H1 (cell line): ENCODE measurements at regions not wholly inside any gene's neighbourhood (a gene's known extent, or its start where the extent isn't known, plus 50 kb on each side); places are given as distances from the start of the nearest gene placed in this dataset.

Source experiments
- CTCF ChIA-PET: fragments of 300-600 bp; sonication (Branson Sonifier 250); formaldehyde crosslinking; loops from one replicate; lab custom pipeline; 2021; ENCODE audit not compliant: partially characterized antibody; lab: Charles Lee
- POLR2A ChIA-PET: fragments of 300-600 bp; sonication (Branson Sonifier 250); formaldehyde crosslinking; loops from one replicate; lab custom pipeline; 2021; ENCODE audit warnings: inconsistent platforms; ENCODE audit not compliant: partially characterized antibody; lab: Charles Lee
- DNase-seq, 2 experiments: peaks; one replicate each; pipeline versions ENCODE4 v3.0.0 to v3.0.0-alpha.2; 2010 to 2022; ENCODE audit warnings: low spot score in 2 of 2, low read depth in 1 of 2, mixed read lengths in 1 of 2
- FAIRE-seq: peaks from 2 replicates; lab custom pipeline; 2011; peaks lifted over from hg19 to GRCh38; lab: Jason Lieb, UNC
- H2AFZ ChIP-seq: 2 replicates; pipeline ENCODE4 v1.8.1; 2012; ENCODE audit warnings: low read length, inconsistent platforms
- H2AK5ac ChIP-seq: 2 replicates; pipeline ENCODE4 v1.6.1; 2013; ENCODE audit warnings: low read depth, low read length
- H2BK120ac ChIP-seq: replicated peaks from 2 replicates; pipeline ENCODE3; 2013; ENCODE audit warnings: low read depth, low read length, inconsistent platforms
- H2BK12ac ChIP-seq: 2 replicates; pipeline ENCODE4 v1.6.1; 2013; ENCODE audit warnings: low read depth, low read length
- H2BK15ac ChIP-seq: 2 replicates; pipeline ENCODE4 v1.6.1; 2013; ENCODE audit warnings: low read length
- H2BK20ac ChIP-seq: 2 replicates; pipeline ENCODE4 v1.6.1; 2013; ENCODE audit warnings: low read length
- H2BK5ac ChIP-seq: 2 replicates; pipeline ENCODE4 v1.6.1; 2013; ENCODE audit warnings: low read depth, low read length
- H3K14ac ChIP-seq: 2 replicates; pipeline ENCODE4 v1.6.1; 2013; ENCODE audit warnings: inconsistent platforms; ENCODE audit not compliant: insufficient read length
- H3K18ac ChIP-seq: 2 replicates; pipeline ENCODE4 v1.6.1; 2013; ENCODE audit warnings: low read length; ENCODE audit errors: extremely low read depth
- H3K23ac ChIP-seq: 2 replicates; pipeline ENCODE4 v1.6.1; 2013; ENCODE audit warnings: inconsistent platforms; ENCODE audit not compliant: insufficient read length
- H3K23me2 ChIP-seq: 2 replicates; pipeline ENCODE4 v1.6.1; 2013; ENCODE audit warnings: low read depth, low read length
- H3K27ac ChIP-seq: 2 replicates; pipeline ENCODE4 v1.6.1; 2011; ENCODE audit warnings: low read depth, low read length, inconsistent platforms
- H3K27me3 ChIP-seq, 4 experiments: replicated peaks in 1 of 4; 1 replicate in 1 of 4; 2 replicates in 3 of 4; pipeline versions ENCODE4 v1.6.1 to v1.8.1; 2011 to 2013; ENCODE audit warnings: low read length in 3 of 4, mild to moderate bottlenecking in 3 of 4, inconsistent platforms in 2 of 4, mixed read lengths in 2 of 4, moderate library complexity in 1 of 4; ENCODE audit not compliant: control insufficient read depth in 3 of 4, insufficient read depth in 3 of 4; ENCODE audit errors: extremely low read depth in 1 of 4
- H3K36me3 ChIP-seq, 4 experiments: 2 replicates each; pipeline versions ENCODE4 v1.6.1 to v1.8.1; 2011 to 2013; ENCODE audit warnings: mild to moderate bottlenecking in 4 of 4, low read length in 3 of 4, moderate library complexity in 2 of 4, control low read depth in 1 of 4, inconsistent platforms in 1 of 4; ENCODE audit not compliant: insufficient read depth in 4 of 4, control insufficient read depth in 2 of 4
- H3K4ac ChIP-seq: replicated peaks from 2 replicates; pipeline ENCODE3; 2013; ENCODE audit warnings: low read length, low read depth, mixed read lengths, inconsistent platforms; ENCODE audit not compliant: insufficient read length
- H3K4me1 ChIP-seq, 4 experiments: replicated peaks in 1 of 4; 1 replicate in 1 of 4; 2 replicates in 3 of 4; pipeline versions ENCODE4 v1.6.1 to v1.8.1; 2011 to 2013; ENCODE audit warnings: low read length in 3 of 4, inconsistent platforms in 2 of 4, mixed read lengths in 1 of 4; ENCODE audit not compliant: insufficient read depth in 4 of 4, control insufficient read depth in 3 of 4
- H3K4me2 ChIP-seq, 2 experiments: 2 replicates each; pipeline versions ENCODE4 v1.6.1 to v1.8.1; 2011 to 2013; ENCODE audit warnings: low read depth in 2 of 2, low read length in 2 of 2, control low read depth in 1 of 2, inconsistent platforms in 1 of 2, mild to moderate bottlenecking in 1 of 2; ENCODE audit not compliant: insufficient read depth in 1 of 2
- H3K4me3 ChIP-seq, 4 experiments: fragments of 200-600, 300-600 bp in 1 of 4; sonication (generic), shearing (Covaris generic), sonication (Bioruptor Twin) in 1 of 4; 2 replicates each; pipeline versions ENCODE4 v1.5.1 to v1.8.1; 2011 to 2016; ENCODE audit warnings: low read length in 4 of 4, low read depth in 3 of 4, control low read depth in 2 of 4, inconsistent platforms in 2 of 4, mild to moderate bottlenecking in 2 of 4, mixed read lengths in 1 of 4, moderate library complexity in 1 of 4; ENCODE audit not compliant: insufficient read depth in 2 of 4; ENCODE audit errors: extremely low read depth in 1 of 4
- H3K56ac ChIP-seq: replicated peaks from 2 replicates; pipeline ENCODE3; 2013; ENCODE audit warnings: low read depth, mild to moderate bottlenecking, mixed read lengths, low read length, inconsistent platforms; ENCODE audit not compliant: insufficient read length
- H3K79me1 ChIP-seq: 2 replicates; pipeline ENCODE4 v1.6.1; 2013; ENCODE audit warnings: low read depth, low read length, control low read depth
- H3K79me2 ChIP-seq, 2 experiments: 2 replicates each; pipeline versions ENCODE4 v1.6.1 to v1.8.1; 2012 to 2013; ENCODE audit warnings: low read length in 2 of 2, mild to moderate bottlenecking in 2 of 2, inconsistent platforms in 1 of 2; ENCODE audit not compliant: insufficient read depth in 2 of 2, control insufficient read depth in 1 of 2
- H3K9ac ChIP-seq, 4 experiments: replicated peaks in 1 of 4; 1 replicate in 1 of 4; 2 replicates in 3 of 4; pipeline versions ENCODE4 v1.6.1 to v1.8.1; 2011 to 2013; ENCODE audit warnings: low read depth in 3 of 4, low read length in 3 of 4, control low read depth in 2 of 4, mild to moderate bottlenecking in 2 of 4, moderate library complexity in 2 of 4, inconsistent platforms in 1 of 4; ENCODE audit errors: extremely low read depth in 1 of 4
- H3K9me3 ChIP-seq, 2 experiments: 2 replicates each; pipeline versions ENCODE4 v1.6.1 to v1.8.1; 2012 to 2013; ENCODE audit warnings: mild to moderate bottlenecking in 2 of 2, moderate library complexity in 2 of 2, control low read depth in 1 of 2, inconsistent platforms in 1 of 2, low read depth in 1 of 2, low read length in 1 of 2, mixed read lengths in 1 of 2; ENCODE audit not compliant: insufficient read depth in 2 of 2
- H4K20me1 ChIP-seq, 2 experiments: replicated peaks in 1 of 2; 2 replicates each; pipeline versions ENCODE3 to v1.8.1; 2011 to 2013; ENCODE audit warnings: inconsistent platforms in 2 of 2, low read length in 2 of 2, mild to moderate bottlenecking in 1 of 2; ENCODE audit not compliant: insufficient read depth in 2 of 2, control insufficient read depth in 1 of 2
- H4K5ac ChIP-seq: 2 replicates; pipeline ENCODE4 v1.6.1; 2013; ENCODE audit warnings: low read length, low read depth, mixed read lengths, inconsistent platforms; ENCODE audit not compliant: insufficient read length
- H4K8ac ChIP-seq: 2 replicates; pipeline ENCODE4 v1.8.0; 2013; ENCODE audit warnings: mild to moderate bottlenecking, moderate library complexity, low read length, inconsistent platforms; ENCODE audit not compliant: insufficient read depth; ENCODE audit errors: extremely low read depth
- H4K91ac ChIP-seq: replicated peaks from 2 replicates; pipeline ENCODE3; 2013; ENCODE audit warnings: low read length, mixed read lengths, inconsistent platforms; ENCODE audit not compliant: insufficient read length
- CREB1 ChIP-seq: IDR thresholded peaks from 2 replicates; pipeline ENCODE4 v1.6.1; 2012; ENCODE audit warnings: inconsistent platforms
- EP300 ChIP-seq, 2 experiments: IDR thresholded peaks; 1 replicate in 1 of 2; 2 replicates in 1 of 2; pipeline ENCODE4 v1.6.1; 2011 to 2012; ENCODE audit warnings: low read depth in 2 of 2, low read length in 2 of 2, mild to moderate bottlenecking in 2 of 2, borderline replicate concordance in 1 of 2, inconsistent platforms in 1 of 2, moderate library complexity in 1 of 2
- FOSL1 ChIP-seq: IDR thresholded peaks from 2 replicates; pipeline ENCODE4 v1.6.1; 2011; ENCODE audit warnings: mild to moderate bottlenecking, low read depth, low read length, moderate library complexity; ENCODE audit not compliant: insufficient read depth
- MAX ChIP-seq: IDR thresholded peaks from 2 replicates; pipeline ENCODE4 v1.6.1; 2012; ENCODE audit warnings: inconsistent platforms
- RBBP5 ChIP-seq: IDR thresholded peaks from 2 replicates; pipeline ENCODE4 v1.7.1; 2012; ENCODE audit warnings: low read depth, mild to moderate bottlenecking, inconsistent platforms, low read length, moderate library complexity, borderline replicate concordance
- SUZ12 ChIP-seq: fragments of 200-600 bp; sonication (generic); IDR thresholded peaks from 2 replicates; pipeline ENCODE4 v1.6.1; 2012; ENCODE audit warnings: mild to moderate bottlenecking, inconsistent platforms, low read length, moderate library complexity, mixed read lengths
- TCF12 ChIP-seq: IDR thresholded peaks from 2 replicates; pipeline ENCODE4 v1.6.1; 2011; ENCODE audit warnings: low read depth, mild to moderate bottlenecking, low read length
- WGBS, 2 experiments: shearing (Covaris generic) in 1 of 2; methylation state at CpG; one replicate each; pipeline versions ENCODE4 v1.1.6 to v1.1.7; 2013 to 2015; ENCODE audit warnings: low lambda C conversion rate in 2 of 2, mixed read lengths in 2 of 2, inconsistent platforms in 1 of 2, low coverage in 1 of 2, missing lambda C conversion rate in 1 of 2; ENCODE audit not compliant: insufficient replicate concordance in 2 of 2, insufficient coverage in 1 of 2, insufficient read length in 1 of 2; ENCODE audit errors: extremely low coverage in 1 of 2, missing lambda C conversion rate in 1 of 2; 5-methylcytosine and 5-hydroxymethylcytosine counted together
- TF ChIP-seq, protein P1 (sequence below), 3 experiments: IDR thresholded peaks; 1 replicate in 2 of 3; 2 replicates in 1 of 3; pipeline versions ENCODE4 v1.5.1 to v1.6.1; 2011; ENCODE audit warnings: low read length in 3 of 3, mild to moderate bottlenecking in 3 of 3, inconsistent platforms in 2 of 3, low read depth in 1 of 3, moderate library complexity in 1 of 3; ENCODE audit not compliant: insufficient read depth in 1 of 3; ENCODE audit errors: control extremely low read depth in 1 of 3

GRCh38 chr2:236430584-236430983, 139.0 kb upstream of the ACKR3 start:
- no peak overlapping the region for H3K4me2 ChIP-seq
- H2BK15ac ChIP-seq, result no peak overlapping the region
- H3K9me3 ChIP-seq, result no peaks in the 10 kb centered on the region; a peak in 1 of 4 replicates
- H4K5ac ChIP-seq, result no peak overlapping the region
- ChIA-PET CTCF (no interaction called here), POLR2A (no interaction called here)
- H3K23me2 ChIP-seq, result no peaks in the 10 kb centered on the region
- no peak for FAIRE-seq
- H3K4me3 ChIP-seq, result no peak overlapping the region
- H2AFZ ChIP-seq, result no peak overlapping the region
- TF ChIP-seq SUZ12 (no peak), CREB1 (no peak), EP300 (IDR thresholded peaks at IDR 0.05; ENCODE audit: borderline replicate concordance in 1 of 2, low read depth in 2 of 2, low read length in 2 of 2) (no peak), RBBP5 (no peak), FOSL1 (no peak), TCF12 (no peak), MAX (no peak)
- TF ChIP-seq, protein P1, sequence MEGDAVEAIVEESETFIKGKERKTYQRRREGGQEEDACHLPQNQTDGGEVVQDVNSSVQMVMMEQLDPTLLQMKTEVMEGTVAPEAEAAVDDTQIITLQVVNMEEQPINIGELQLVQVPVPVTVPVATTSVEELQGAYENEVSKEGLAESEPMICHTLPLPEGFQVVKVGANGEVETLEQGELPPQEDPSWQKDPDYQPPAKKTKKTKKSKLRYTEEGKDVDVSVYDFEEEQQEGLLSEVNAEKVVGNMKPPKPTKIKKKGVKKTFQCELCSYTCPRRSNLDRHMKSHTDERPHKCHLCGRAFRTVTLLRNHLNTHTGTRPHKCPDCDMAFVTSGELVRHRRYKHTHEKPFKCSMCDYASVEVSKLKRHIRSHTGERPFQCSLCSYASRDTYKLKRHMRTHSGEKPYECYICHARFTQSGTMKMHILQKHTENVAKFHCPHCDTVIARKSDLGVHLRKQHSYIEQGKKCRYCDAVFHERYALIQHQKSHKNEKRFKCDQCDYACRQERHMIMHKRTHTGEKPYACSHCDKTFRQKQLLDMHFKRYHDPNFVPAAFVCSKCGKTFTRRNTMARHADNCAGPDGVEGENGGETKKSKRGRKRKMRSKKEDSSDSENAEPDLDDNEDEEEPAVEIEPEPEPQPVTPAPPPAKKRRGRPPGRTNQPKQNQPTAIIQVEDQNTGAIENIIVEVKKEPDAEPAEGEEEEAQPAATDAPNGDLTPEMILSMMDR (IDR thresholded peaks at IDR 0.05; ENCODE audit: control extremely low read depth in 1 of 3, insufficient read depth in 1 of 3, low read depth in 1 of 3, low read length in 3 of 3), result no peak
- H3K4ac ChIP-seq, result no peak overlapping the region
- H4K20me1 ChIP-seq, result no peaks in the 10 kb centered on the region
- peaks cover 0 to 2% (median 0%) of the 10 kb centered on the region in 4 experiments; a peak in 3 of 7 replicates for H3K27me3 ChIP-seq
- no peaks in the 10 kb centered on the region for H3K79me2 ChIP-seq
- H3K18ac ChIP-seq, result no peak overlapping the region
- no peak overlapping the region for H2BK120ac ChIP-seq
- no peaks in the 10 kb centered on the region for H3K79me1 ChIP-seq
- H3K36me3 ChIP-seq, result no peaks in the 10 kb centered on the region
- H3K9ac ChIP-seq, result no peak overlapping the region
- 80% methylated on average over 2 of the region's 2 CpGs; no CpG with 5 or more reads in 1 of the 2 experiments for WGBS, 2 experiments
- H3K56ac ChIP-seq, result no peak overlapping the region
- H3K14ac ChIP-seq, result no peak overlapping the region
- H3K4me1 ChIP-seq, result peaks cover 0 to 5% (median 0%) of the 10 kb centered on the region in 4 experiments; a peak in 1 of 7 replicates
- no peak overlapping the region for H4K8ac ChIP-seq
- no peak overlapping the region for H3K27ac ChIP-seq
- H2AK5ac ChIP-seq, result no peak overlapping the region
- no peak overlapping the region for H2BK5ac ChIP-seq
- H3K23ac ChIP-seq, result no peak overlapping the region
- H4K91ac ChIP-seq, result no peak overlapping the region
- H2BK12ac ChIP-seq, result no peak overlapping the region
- DNase-seq, result no peak
- no peak overlapping the region for H2BK20ac ChIP-seq
